ENCODE measurements at regions not wholly inside any gene's neighbourhood (a gene's known extent, or its start where the extent isn't known, plus 50 kb on each side); places are given as distances from the start of the nearest gene placed in this dataset.
"Not testable (repeated sequence)": the region's sequence is repeated elsewhere in the genome, so short reads cannot be mapped to it uniquely, and the experiment has no call there.

- no peak for DNase-seq (ENCODE audit: low read depth in 3 of 3)
Observed at GRCh38 chr11:112616327-112617097, 344.7 kb upstream of the NCAM1 start.

- no peak for DNase-seq (ENCODE audit: low read depth in 3 of 3)
Observed at GRCh38 chr11:112617098-112617425, 344.2 kb upstream of the NCAM1 start.

- DNase-seq (ENCODE audit: low read depth in 3 of 3), result no peak
Observed at GRCh38 chr11:112617977-112618826, 343.0 kb upstream of the NCAM1 start.

- no peak for DNase-seq (ENCODE audit: low read depth in 3 of 3)
Observed at GRCh38 chr11:112619106-112619505, 342.1 kb upstream of the NCAM1 start.

- no peak for DNase-seq (ENCODE audit: low read depth in 3 of 3)
Observed at GRCh38 chr11:112620621-112621394, 340.4 kb upstream of the NCAM1 start.

GRCh38 chr11:112623057-112623456, 338.2 kb upstream of the NCAM1 start:
- no peak for DNase-seq (ENCODE audit: low read depth in 3 of 3)

- no peak for DNase-seq (ENCODE audit: low read depth in 3 of 3)
Observed at GRCh38 chr11:112624431-112624830, 336.8 kb upstream of the NCAM1 start.

GRCh38 chr11:112624971-112625370, 336.2 kb upstream of the NCAM1 start:
- DNase-seq (ENCODE audit: low read depth in 3 of 3), result not testable (repeated sequence)

GRCh38 chr11:112625814-112626213, 335.4 kb upstream of the NCAM1 start:
- DNase-seq (ENCODE audit: low read depth in 3 of 3), result no peak

- DNase-seq (ENCODE audit: low read depth in 3 of 3), result no peak
Observed at GRCh38 chr11:112626731-112627130, 334.5 kb upstream of the NCAM1 start.

GRCh38 chr11:112627588-112628045, 333.6 kb upstream of the NCAM1 start:
- no peak for DNase-seq (ENCODE audit: low read depth in 3 of 3)

GRCh38 chr11:112628676-112629075, 332.5 kb upstream of the NCAM1 start:
- no peak for DNase-seq (ENCODE audit: low read depth in 3 of 3)

- no peak for DNase-seq (ENCODE audit: low read depth in 3 of 3)
Observed at GRCh38 chr11:112630496-112630895, 330.7 kb upstream of the NCAM1 start.

- DNase-seq (ENCODE audit: low read depth in 3 of 3), result no peak
Observed at GRCh38 chr11:112631333-112631732, 329.9 kb upstream of the NCAM1 start.

- no peak for DNase-seq (ENCODE audit: low read depth in 3 of 3)
Observed at GRCh38 chr11:112632866-112633505, 328.2 kb upstream of the NCAM1 start.

- no peak for DNase-seq (ENCODE audit: low read depth in 3 of 3)
Observed at GRCh38 chr11:112634551-112634950, 326.7 kb upstream of the NCAM1 start.

- DNase-seq (ENCODE audit: low read depth in 3 of 3), result no peak
Observed at GRCh38 chr11:112634995-112635737, 326.1 kb upstream of the NCAM1 start.

GRCh38 chr11:112637076-112637475, 324.1 kb upstream of the NCAM1 start:
- no peak for DNase-seq (ENCODE audit: low read depth in 3 of 3)

GRCh38 chr11:112637876-112638275, 323.3 kb upstream of the NCAM1 start:
- no peak for DNase-seq (ENCODE audit: low read depth in 3 of 3)

- DNase-seq (ENCODE audit: low read depth in 3 of 3), result no peak
Observed at GRCh38 chr11:112639469-112639868, 321.8 kb upstream of the NCAM1 start.

- DNase-seq (ENCODE audit: low read depth in 3 of 3), result no peak
Observed at GRCh38 chr11:112643416-112643815, 317.8 kb upstream of the NCAM1 start.

Data from stimulated activated CD4-positive, alpha-beta T cell treated with anti-CD3 and anti-CD28 coated beads, TNF-alpha, amount 100 ng/mL, for 24 hours (primary cell).